H1 (cell line): ENCODE measurements at regions not wholly inside any gene's neighbourhood (a gene's known extent, or its start where the extent isn't known, plus 50 kb on each side); places are given as distances from the start of the nearest gene placed in this dataset.

ENCODE experiments used
- CTCF ChIA-PET: fragments of 300-600 bp; sonication (Branson Sonifier 250); formaldehyde crosslinking; loops from one replicate; lab custom pipeline; 2021; ENCODE audit not compliant: partially characterized antibody; lab: Charles Lee
- POLR2A ChIA-PET: fragments of 300-600 bp; sonication (Branson Sonifier 250); formaldehyde crosslinking; loops from one replicate; lab custom pipeline; 2021; ENCODE audit warnings: inconsistent platforms; ENCODE audit not compliant: partially characterized antibody; lab: Charles Lee
- DNase-seq, 2 experiments: peaks; one replicate each; pipeline versions ENCODE4 v3.0.0 to v3.0.0-alpha.2; 2010 to 2022; ENCODE audit warnings: low spot score in 2 of 2, low read depth in 1 of 2, mixed read lengths in 1 of 2
- FAIRE-seq: peaks from 2 replicates; lab custom pipeline; 2011; peaks lifted over from hg19 to GRCh38; lab: Jason Lieb, UNC
- H2AFZ ChIP-seq: 2 replicates; pipeline ENCODE4 v1.8.1; 2012; ENCODE audit warnings: low read length, inconsistent platforms
- H2AK5ac ChIP-seq: 2 replicates; pipeline ENCODE4 v1.6.1; 2013; ENCODE audit warnings: low read depth, low read length
- H2BK120ac ChIP-seq: replicated peaks from 2 replicates; pipeline ENCODE3; 2013; ENCODE audit warnings: low read depth, low read length, inconsistent platforms
- H2BK12ac ChIP-seq: 2 replicates; pipeline ENCODE4 v1.6.1; 2013; ENCODE audit warnings: low read depth, low read length
- H2BK15ac ChIP-seq: 2 replicates; pipeline ENCODE4 v1.6.1; 2013; ENCODE audit warnings: low read length
- H2BK20ac ChIP-seq: 2 replicates; pipeline ENCODE4 v1.6.1; 2013; ENCODE audit warnings: low read length
- H2BK5ac ChIP-seq: 2 replicates; pipeline ENCODE4 v1.6.1; 2013; ENCODE audit warnings: low read depth, low read length
- H3K14ac ChIP-seq: 2 replicates; pipeline ENCODE4 v1.6.1; 2013; ENCODE audit warnings: inconsistent platforms; ENCODE audit not compliant: insufficient read length
- H3K18ac ChIP-seq: 2 replicates; pipeline ENCODE4 v1.6.1; 2013; ENCODE audit warnings: low read length; ENCODE audit errors: extremely low read depth
- H3K23ac ChIP-seq: 2 replicates; pipeline ENCODE4 v1.6.1; 2013; ENCODE audit warnings: inconsistent platforms; ENCODE audit not compliant: insufficient read length
- H3K23me2 ChIP-seq: 2 replicates; pipeline ENCODE4 v1.6.1; 2013; ENCODE audit warnings: low read depth, low read length
- H3K27ac ChIP-seq: 2 replicates; pipeline ENCODE4 v1.6.1; 2011; ENCODE audit warnings: low read depth, low read length, inconsistent platforms
- H3K27me3 ChIP-seq, 4 experiments: replicated peaks in 1 of 4; 1 replicate in 1 of 4; 2 replicates in 3 of 4; pipeline versions ENCODE4 v1.6.1 to v1.8.1; 2011 to 2013; ENCODE audit warnings: low read length in 3 of 4, mild to moderate bottlenecking in 3 of 4, inconsistent platforms in 2 of 4, mixed read lengths in 2 of 4, moderate library complexity in 1 of 4; ENCODE audit not compliant: control insufficient read depth in 3 of 4, insufficient read depth in 3 of 4; ENCODE audit errors: extremely low read depth in 1 of 4
- H3K36me3 ChIP-seq, 4 experiments: 2 replicates each; pipeline versions ENCODE4 v1.6.1 to v1.8.1; 2011 to 2013; ENCODE audit warnings: mild to moderate bottlenecking in 4 of 4, low read length in 3 of 4, moderate library complexity in 2 of 4, control low read depth in 1 of 4, inconsistent platforms in 1 of 4; ENCODE audit not compliant: insufficient read depth in 4 of 4, control insufficient read depth in 2 of 4
- H3K4ac ChIP-seq: replicated peaks from 2 replicates; pipeline ENCODE3; 2013; ENCODE audit warnings: low read length, low read depth, mixed read lengths, inconsistent platforms; ENCODE audit not compliant: insufficient read length
- H3K4me1 ChIP-seq, 4 experiments: replicated peaks in 1 of 4; 1 replicate in 1 of 4; 2 replicates in 3 of 4; pipeline versions ENCODE4 v1.6.1 to v1.8.1; 2011 to 2013; ENCODE audit warnings: low read length in 3 of 4, inconsistent platforms in 2 of 4, mixed read lengths in 1 of 4; ENCODE audit not compliant: insufficient read depth in 4 of 4, control insufficient read depth in 3 of 4
- H3K4me2 ChIP-seq, 2 experiments: 2 replicates each; pipeline versions ENCODE4 v1.6.1 to v1.8.1; 2011 to 2013; ENCODE audit warnings: low read depth in 2 of 2, low read length in 2 of 2, control low read depth in 1 of 2, inconsistent platforms in 1 of 2, mild to moderate bottlenecking in 1 of 2; ENCODE audit not compliant: insufficient read depth in 1 of 2
- H3K4me3 ChIP-seq, 4 experiments: fragments of 200-600, 300-600 bp in 1 of 4; sonication (generic), shearing (Covaris generic), sonication (Bioruptor Twin) in 1 of 4; 2 replicates each; pipeline versions ENCODE4 v1.5.1 to v1.8.1; 2011 to 2016; ENCODE audit warnings: low read length in 4 of 4, low read depth in 3 of 4, control low read depth in 2 of 4, inconsistent platforms in 2 of 4, mild to moderate bottlenecking in 2 of 4, mixed read lengths in 1 of 4, moderate library complexity in 1 of 4; ENCODE audit not compliant: insufficient read depth in 2 of 4; ENCODE audit errors: extremely low read depth in 1 of 4
- H3K56ac ChIP-seq: replicated peaks from 2 replicates; pipeline ENCODE3; 2013; ENCODE audit warnings: low read depth, mild to moderate bottlenecking, mixed read lengths, low read length, inconsistent platforms; ENCODE audit not compliant: insufficient read length
- H3K79me1 ChIP-seq: 2 replicates; pipeline ENCODE4 v1.6.1; 2013; ENCODE audit warnings: low read depth, low read length, control low read depth
- H3K79me2 ChIP-seq, 2 experiments: 2 replicates each; pipeline versions ENCODE4 v1.6.1 to v1.8.1; 2012 to 2013; ENCODE audit warnings: low read length in 2 of 2, mild to moderate bottlenecking in 2 of 2, inconsistent platforms in 1 of 2; ENCODE audit not compliant: insufficient read depth in 2 of 2, control insufficient read depth in 1 of 2
- H3K9ac ChIP-seq, 4 experiments: replicated peaks in 1 of 4; 1 replicate in 1 of 4; 2 replicates in 3 of 4; pipeline versions ENCODE4 v1.6.1 to v1.8.1; 2011 to 2013; ENCODE audit warnings: low read depth in 3 of 4, low read length in 3 of 4, control low read depth in 2 of 4, mild to moderate bottlenecking in 2 of 4, moderate library complexity in 2 of 4, inconsistent platforms in 1 of 4; ENCODE audit errors: extremely low read depth in 1 of 4
- H3K9me3 ChIP-seq, 2 experiments: 2 replicates each; pipeline versions ENCODE4 v1.6.1 to v1.8.1; 2012 to 2013; ENCODE audit warnings: mild to moderate bottlenecking in 2 of 2, moderate library complexity in 2 of 2, control low read depth in 1 of 2, inconsistent platforms in 1 of 2, low read depth in 1 of 2, low read length in 1 of 2, mixed read lengths in 1 of 2; ENCODE audit not compliant: insufficient read depth in 2 of 2
- H4K20me1 ChIP-seq, 2 experiments: replicated peaks in 1 of 2; 2 replicates each; pipeline versions ENCODE3 to v1.8.1; 2011 to 2013; ENCODE audit warnings: inconsistent platforms in 2 of 2, low read length in 2 of 2, mild to moderate bottlenecking in 1 of 2; ENCODE audit not compliant: insufficient read depth in 2 of 2, control insufficient read depth in 1 of 2
- H4K5ac ChIP-seq: 2 replicates; pipeline ENCODE4 v1.6.1; 2013; ENCODE audit warnings: low read length, low read depth, mixed read lengths, inconsistent platforms; ENCODE audit not compliant: insufficient read length
- H4K8ac ChIP-seq: 2 replicates; pipeline ENCODE4 v1.8.0; 2013; ENCODE audit warnings: mild to moderate bottlenecking, moderate library complexity, low read length, inconsistent platforms; ENCODE audit not compliant: insufficient read depth; ENCODE audit errors: extremely low read depth
- H4K91ac ChIP-seq: replicated peaks from 2 replicates; pipeline ENCODE3; 2013; ENCODE audit warnings: low read length, mixed read lengths, inconsistent platforms; ENCODE audit not compliant: insufficient read length
- BRCA1 ChIP-seq: IDR thresholded peaks from 2 replicates; pipeline ENCODE4 v1.6.1; 2012; ENCODE audit warnings: low read depth, low read length, improper control_type of control experiment
- CBX5 ChIP-seq: fragments of 300-800, 300-1000 bp; sonication (generic); IDR thresholded peaks from 2 replicates; pipeline ENCODE4 v1.7.1; 2016; ENCODE audit warnings: antibody characterized with exemption, low read length, low read depth
- CBX8 ChIP-seq: fragments of 300-800, 300-1000 bp; sonication (generic); IDR thresholded peaks from 2 replicates; pipeline ENCODE4 v1.7.1; 2016; ENCODE audit warnings: low read depth, low read length, borderline replicate concordance
- EP300 ChIP-seq, 2 experiments: IDR thresholded peaks; 1 replicate in 1 of 2; 2 replicates in 1 of 2; pipeline ENCODE4 v1.6.1; 2011 to 2012; ENCODE audit warnings: low read depth in 2 of 2, low read length in 2 of 2, mild to moderate bottlenecking in 2 of 2, borderline replicate concordance in 1 of 2, inconsistent platforms in 1 of 2, moderate library complexity in 1 of 2
- JUND ChIP-seq: IDR thresholded peaks from 2 replicates; pipeline ENCODE4 v1.6.1; 2011; ENCODE audit warnings: mild to moderate bottlenecking, improper control_type of control experiment, low read length
- KDM1A ChIP-seq: fragments of 200-600, 300-600 bp; sonication (generic); IDR thresholded peaks from 2 replicates; pipeline ENCODE4 v1.7.1; 2016; ENCODE audit warnings: mild to moderate bottlenecking, low read length, borderline replicate concordance
- POLR2A ChIP-seq, 2 experiments: IDR thresholded peaks; 1 replicate in 1 of 2; 2 replicates in 1 of 2; pipeline ENCODE4 v1.6.1; 2011; ENCODE audit warnings: low read depth in 2 of 2, low read length in 2 of 2, mild to moderate bottlenecking in 2 of 2; ENCODE audit errors: control extremely low read depth in 1 of 2
- SIRT6 ChIP-seq: IDR thresholded peaks from one replicate; pipeline ENCODE4 v1.7.1; 2012; ENCODE audit warnings: low read length, inconsistent platforms
- SRF ChIP-seq: IDR thresholded peaks from 2 replicates; pipeline ENCODE4 v1.6.1; 2011; ENCODE audit warnings: mild to moderate bottlenecking, low read depth, low read length, moderate library complexity
- TAF1 ChIP-seq: IDR thresholded peaks from 2 replicates; pipeline ENCODE4 v1.6.1; 2011; ENCODE audit warnings: mild to moderate bottlenecking, low read depth, low read length
- TEAD4 ChIP-seq: IDR thresholded peaks from 2 replicates; pipeline ENCODE4 v1.6.1; 2012; ENCODE audit warnings: low read depth, low read length, inconsistent platforms, mixed read lengths
- ZNF274 ChIP-seq: IDR thresholded peaks from 2 replicates; pipeline ENCODE4 v1.7.0; 2012; ENCODE audit warnings: low read length, borderline replicate concordance; ENCODE audit errors: extremely low read depth
- WGBS, 2 experiments: shearing (Covaris generic) in 1 of 2; methylation state at CpG; one replicate each; pipeline versions ENCODE4 v1.1.6 to v1.1.7; 2013 to 2015; ENCODE audit warnings: low lambda C conversion rate in 2 of 2, mixed read lengths in 2 of 2, inconsistent platforms in 1 of 2, low coverage in 1 of 2, missing lambda C conversion rate in 1 of 2; ENCODE audit not compliant: insufficient replicate concordance in 2 of 2, insufficient coverage in 1 of 2, insufficient read length in 1 of 2; ENCODE audit errors: extremely low coverage in 1 of 2, missing lambda C conversion rate in 1 of 2; 5-methylcytosine and 5-hydroxymethylcytosine counted together

DNA sequence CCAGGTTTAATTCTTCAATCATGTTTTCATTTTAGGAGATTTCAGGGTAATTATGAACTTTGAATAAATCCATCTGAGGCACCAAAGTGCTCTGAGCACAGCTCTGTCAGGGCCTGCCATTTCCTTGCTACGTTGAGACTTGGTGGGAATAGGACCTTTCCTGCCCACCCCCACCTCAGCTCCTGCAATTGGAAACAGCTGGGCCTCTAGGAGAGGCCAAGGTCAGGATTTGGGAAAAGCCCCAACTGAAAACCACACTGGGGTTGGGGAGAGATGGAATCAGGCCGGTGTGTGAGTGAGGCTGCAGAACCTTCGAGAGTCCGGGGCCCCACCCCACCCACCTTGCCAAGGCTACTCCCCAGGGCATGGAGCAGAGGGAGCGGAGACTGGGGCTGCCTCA is 212.7 kb upstream of the BCOR start:
- DNase-seq, result no peak
- no peaks in the 10 kb centered on the region for H3K36me3 ChIP-seq
- no peak overlapping the region for H2BK20ac ChIP-seq
- H3K14ac ChIP-seq, result no peak overlapping the region
- peaks cover 0 to 2% (median 0%) of the 10 kb centered on the region in 4 experiments; a peak in 1 of 7 replicates for H3K27me3 ChIP-seq
- no peak overlapping the region for H2BK5ac ChIP-seq
- ChIA-PET POLR2A (no interaction called here), CTCF (interaction anchor here (1.3 to 1.7 kb wide), 3 partner anchors 11 to 100 kb away, joined by 3 to 5 read pairs (median 4); no protein-coding TSS in a partner anchor)
- H3K23ac ChIP-seq, result no peak overlapping the region
- H3K18ac ChIP-seq, result no peak overlapping the region
- H3K9me3 ChIP-seq, result no peaks in the 10 kb centered on the region
- H3K4me2 ChIP-seq, result no peak overlapping the region
- no peak for FAIRE-seq
- H3K4me1 ChIP-seq, result peaks cover 0 to 6% (median 0%) of the 10 kb centered on the region in 4 experiments; a peak in 1 of 7 replicates
- no peaks in the 10 kb centered on the region for H4K20me1 ChIP-seq
- no peak overlapping the region for H4K5ac ChIP-seq
- no peak overlapping the region for H3K56ac ChIP-seq
- no peak overlapping the region for H2BK120ac ChIP-seq
- TF ChIP-seq POLR2A (IDR thresholded peaks at IDR 0.05; ENCODE audit: control extremely low read depth in 1 of 2, low read depth in 2 of 2, low read length in 2 of 2) (no peak), TEAD4 (no peak), ZNF274 (no peak), CBX8 (no peak), BRCA1 (no peak), CBX5 (no peak), EP300 (IDR thresholded peaks at IDR 0.05; ENCODE audit: borderline replicate concordance in 1 of 2, low read depth in 2 of 2, low read length in 2 of 2) (no peak), SRF (no peak), TAF1 (no peak), SIRT6 (no peak), JUND (no peak), KDM1A (no peak)
- H2BK12ac ChIP-seq, result no peak overlapping the region
- H3K27ac ChIP-seq, result no peak overlapping the region
- H2AK5ac ChIP-seq, result no peak overlapping the region
- no peaks in the 10 kb centered on the region for H3K79me1 ChIP-seq
- H4K8ac ChIP-seq, result no peak overlapping the region
- 100% methylated on average over 1 of the region's 5 CpGs; no CpG with 5 or more reads in 1 of the 2 experiments for WGBS, 2 experiments
- no peak overlapping the region for H3K4ac ChIP-seq
- H2BK15ac ChIP-seq, result no peak overlapping the region
- H3K79me2 ChIP-seq, result no peaks in the 10 kb centered on the region
- no peaks in the 10 kb centered on the region for H3K23me2 ChIP-seq
- no peak overlapping the region for H2AFZ ChIP-seq
- no peak overlapping the region for H3K4me3 ChIP-seq
- H4K91ac ChIP-seq, result no peak overlapping the region
- no peak overlapping the region for H3K9ac ChIP-seq
